GM19438 (cell line): ENCODE measurements at regions not wholly inside any gene's neighbourhood (a gene's known extent, or its start where the extent isn't known, plus 50 kb on each side); places are given as distances from the start of the nearest gene placed in this dataset.

Source experiments
- ATAC-seq: cut with Tn5 transposase; IDR thresholded peaks from one replicate; pipeline ENCODE4 v1.9.1; 2021; ENCODE audit warnings: low read depth; ENCODE audit not compliant: unreplicated experiment

DNA sequence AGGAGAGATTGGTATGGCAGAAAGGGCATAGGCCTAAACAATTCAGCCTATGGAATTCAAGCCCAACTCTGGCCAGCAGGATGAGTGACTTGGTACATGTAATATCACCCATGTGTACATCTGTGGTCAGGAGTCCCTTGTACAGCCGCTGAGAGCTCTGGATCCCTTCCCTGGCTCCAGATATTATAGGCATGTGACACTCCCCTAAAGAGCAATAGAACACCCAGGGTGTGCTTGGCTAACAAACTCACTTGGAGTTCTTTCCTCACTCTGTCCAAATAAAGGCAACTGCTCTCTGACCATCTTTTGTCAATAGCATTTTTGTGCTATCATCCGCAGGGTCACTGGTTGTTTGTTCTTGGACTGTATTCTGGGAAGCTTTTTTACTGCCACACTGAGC lies 197.4 kb upstream of the NCKAP5 start:
- no peak for ATAC-seq

DNA sequence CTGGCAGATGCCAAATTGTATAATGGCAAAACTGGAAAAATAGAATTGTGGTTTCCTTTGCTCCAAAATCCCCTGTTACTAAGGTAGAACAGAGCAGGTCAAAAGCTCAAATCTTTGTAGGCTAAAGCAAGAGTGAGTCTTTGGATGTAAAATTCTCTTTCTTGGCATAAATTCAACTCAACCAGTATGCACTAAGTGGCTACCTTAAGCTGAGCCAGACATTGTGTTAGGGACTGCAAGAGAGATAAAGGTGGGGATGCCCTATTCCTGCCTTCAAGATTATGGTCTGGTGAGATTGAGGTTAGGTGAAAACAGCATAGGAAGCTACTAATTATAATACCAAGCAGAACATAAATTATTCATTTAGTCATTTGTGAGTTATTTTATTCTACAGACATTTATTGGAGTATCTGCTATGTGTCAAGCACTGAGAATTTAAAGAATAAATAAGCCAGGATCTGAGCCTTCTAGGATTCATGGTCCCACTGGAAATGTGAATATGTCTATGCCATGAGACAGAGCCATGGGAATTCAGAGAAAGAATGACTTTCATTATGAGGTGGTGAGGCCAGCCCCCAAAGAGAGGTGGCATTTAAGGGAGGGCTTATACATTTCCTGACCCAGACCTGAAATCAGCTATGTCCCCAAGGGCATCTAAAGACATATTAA lies 198.0 kb upstream of the NCKAP5 start:
- ATAC-seq, result no peak

DNA sequence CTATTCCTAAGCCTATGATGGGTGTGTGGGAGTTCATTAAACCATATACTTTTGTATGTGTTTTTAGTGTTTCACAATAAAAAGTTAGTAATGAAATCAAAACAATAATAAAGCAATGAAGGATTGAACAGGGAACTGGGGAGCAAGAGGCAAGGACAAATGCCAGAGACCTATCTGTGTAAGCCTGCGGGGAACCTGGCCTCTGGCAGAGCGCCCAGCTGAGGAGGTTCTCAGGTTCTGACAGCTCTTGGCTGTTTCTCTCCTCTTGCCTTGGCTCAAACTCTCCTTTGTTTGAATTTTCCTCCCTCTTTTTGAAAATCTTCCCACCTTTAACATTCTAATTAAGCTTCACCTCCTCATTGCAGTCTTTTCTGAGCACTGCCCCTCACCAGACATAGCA lies 200.0 kb upstream of the NCKAP5 start:
- no peak for ATAC-seq

DNA sequence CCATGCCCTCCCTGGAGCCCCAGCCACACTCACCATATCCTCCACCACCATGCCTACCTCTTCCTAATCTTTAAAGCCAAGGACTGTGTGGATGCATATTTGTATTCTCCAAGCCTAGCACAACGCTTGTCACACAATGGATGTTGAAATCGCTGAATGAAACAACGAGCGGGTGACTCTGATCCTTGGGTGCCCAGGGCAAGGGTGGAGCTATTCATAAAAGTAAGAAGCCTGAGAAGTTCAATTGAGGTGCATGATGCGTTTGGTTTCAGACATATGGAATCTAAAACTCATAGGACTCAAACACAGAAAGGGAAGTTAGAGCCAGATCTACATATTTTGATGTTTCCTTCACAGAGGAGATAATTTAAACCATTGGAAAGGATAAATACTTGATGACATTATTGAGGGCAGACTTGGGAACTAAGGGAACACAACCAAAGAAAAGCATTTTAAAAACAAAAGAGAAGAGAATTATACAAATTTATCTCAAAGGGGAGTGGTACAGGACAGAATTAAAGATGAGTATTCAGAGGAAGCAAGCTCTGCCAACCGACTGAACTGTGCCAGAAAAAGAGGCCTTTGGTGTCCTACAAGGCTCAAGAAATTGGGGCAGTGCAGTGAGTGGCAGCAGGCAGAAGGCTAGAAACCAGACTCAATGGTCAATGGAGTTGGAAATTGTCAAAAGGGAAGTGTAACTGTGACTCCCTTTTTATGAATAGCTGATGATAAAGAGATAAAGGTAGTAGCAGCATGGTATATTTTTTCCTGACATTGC lies 200.6 kb upstream of the NCKAP5 start:
- ATAC-seq, result no peak

DNA sequence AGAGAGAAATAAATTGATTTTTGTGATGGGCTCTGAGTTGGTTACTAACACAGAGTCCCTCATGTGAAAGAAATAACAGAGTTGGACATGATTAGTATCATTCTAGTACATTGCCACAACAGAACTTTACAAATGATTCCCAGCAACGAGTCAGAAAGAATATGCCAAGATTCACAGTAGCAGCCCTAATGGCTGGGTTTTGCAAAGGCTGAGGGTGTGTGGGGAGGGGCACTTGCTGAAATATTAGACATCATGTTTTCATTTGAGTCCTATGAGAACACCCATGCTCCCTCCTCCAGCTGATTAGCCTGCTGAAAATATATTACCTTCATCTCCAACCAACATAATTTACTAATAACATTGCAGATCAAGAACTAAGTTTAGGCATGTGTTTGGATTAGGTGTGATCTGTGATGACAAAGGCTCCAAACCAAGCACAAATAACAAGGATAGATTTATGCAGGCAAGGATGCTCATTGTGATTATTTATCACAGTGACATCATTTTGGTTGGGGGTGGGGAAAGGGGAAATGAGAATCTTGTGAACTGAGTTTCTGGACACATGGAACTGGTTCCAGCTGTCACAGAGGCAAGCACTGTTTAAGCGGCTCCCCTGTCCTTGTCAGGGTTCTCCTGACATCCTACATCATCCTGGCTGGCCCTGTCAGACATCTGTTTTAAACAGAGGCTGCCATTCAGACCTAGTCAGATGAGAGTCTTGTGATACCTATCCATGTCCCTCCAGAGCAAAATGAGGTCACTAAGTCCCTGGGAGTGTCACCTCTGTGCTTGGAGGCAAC lies 205.8 kb upstream of the NCKAP5 start:
- ATAC-seq, result no peak

DNA sequence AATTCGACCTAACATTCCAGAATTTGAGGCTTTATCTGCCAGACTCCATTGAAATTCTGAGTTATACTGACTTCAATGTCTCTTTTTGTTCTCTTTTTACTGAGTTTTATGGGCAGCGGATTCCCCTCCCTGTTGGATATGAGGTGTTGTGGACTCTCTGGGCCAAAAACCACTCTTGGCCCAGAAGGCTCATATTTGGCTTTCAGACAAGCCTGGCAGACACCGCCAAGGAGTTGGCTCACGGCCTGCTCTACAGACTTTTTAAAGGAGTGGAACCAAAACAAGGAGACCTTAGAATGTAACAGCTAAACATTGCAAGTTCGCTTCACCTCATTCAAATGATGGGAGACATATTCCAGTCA lies 206.4 kb upstream of the NCKAP5 start:
- no peak for ATAC-seq

DNA sequence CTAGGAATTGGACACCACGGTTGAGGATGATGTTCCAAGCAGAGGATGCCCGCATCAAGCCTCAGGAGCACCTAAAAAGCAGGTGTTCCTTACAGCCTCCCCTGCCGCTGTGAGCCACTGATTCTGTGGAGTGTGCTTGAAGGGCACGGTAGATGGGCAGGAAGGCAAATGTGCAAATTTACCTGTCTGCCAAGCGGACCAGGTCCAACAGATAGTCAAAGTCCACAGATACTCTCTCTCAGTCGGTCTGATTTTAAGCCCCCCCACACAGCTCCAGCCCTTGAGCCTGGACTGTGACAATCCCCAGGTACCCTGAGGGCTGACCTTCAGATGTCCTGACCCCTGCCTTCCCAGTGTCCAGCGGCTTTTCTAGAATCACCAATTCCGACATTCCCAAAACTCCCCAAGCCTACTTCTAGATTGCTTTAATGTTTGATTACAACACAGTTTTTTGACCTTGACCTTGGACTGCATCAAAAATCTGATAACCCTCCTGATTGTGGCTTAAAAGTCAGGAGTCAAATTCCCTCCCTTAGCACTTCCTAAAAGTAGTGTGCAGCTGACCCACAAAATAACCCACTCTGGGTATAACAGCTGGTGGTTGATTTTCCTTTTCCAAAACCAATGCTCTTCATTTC lies 208.8 kb upstream of the NCKAP5 start:
- ATAC-seq, result no peak

DNA sequence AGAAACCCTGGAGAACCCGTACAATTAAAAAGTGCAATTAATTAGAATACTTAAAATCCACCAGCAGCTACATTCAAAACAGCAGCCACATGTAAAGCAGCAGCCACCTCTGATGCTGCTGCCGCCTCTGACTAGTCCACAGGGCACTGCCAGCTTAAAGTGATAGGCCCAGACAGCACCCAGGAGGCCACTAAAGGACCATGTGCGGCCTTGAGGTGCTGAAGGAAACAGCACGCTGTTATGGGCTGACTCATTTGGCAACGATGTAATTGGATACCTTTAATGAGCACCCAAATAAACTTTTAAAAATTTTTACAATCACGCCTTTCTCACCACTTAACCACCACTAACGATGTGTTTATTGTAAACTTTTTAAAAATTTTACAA lies 209.3 kb upstream of the NCKAP5 start:
- no peak for ATAC-seq

DNA sequence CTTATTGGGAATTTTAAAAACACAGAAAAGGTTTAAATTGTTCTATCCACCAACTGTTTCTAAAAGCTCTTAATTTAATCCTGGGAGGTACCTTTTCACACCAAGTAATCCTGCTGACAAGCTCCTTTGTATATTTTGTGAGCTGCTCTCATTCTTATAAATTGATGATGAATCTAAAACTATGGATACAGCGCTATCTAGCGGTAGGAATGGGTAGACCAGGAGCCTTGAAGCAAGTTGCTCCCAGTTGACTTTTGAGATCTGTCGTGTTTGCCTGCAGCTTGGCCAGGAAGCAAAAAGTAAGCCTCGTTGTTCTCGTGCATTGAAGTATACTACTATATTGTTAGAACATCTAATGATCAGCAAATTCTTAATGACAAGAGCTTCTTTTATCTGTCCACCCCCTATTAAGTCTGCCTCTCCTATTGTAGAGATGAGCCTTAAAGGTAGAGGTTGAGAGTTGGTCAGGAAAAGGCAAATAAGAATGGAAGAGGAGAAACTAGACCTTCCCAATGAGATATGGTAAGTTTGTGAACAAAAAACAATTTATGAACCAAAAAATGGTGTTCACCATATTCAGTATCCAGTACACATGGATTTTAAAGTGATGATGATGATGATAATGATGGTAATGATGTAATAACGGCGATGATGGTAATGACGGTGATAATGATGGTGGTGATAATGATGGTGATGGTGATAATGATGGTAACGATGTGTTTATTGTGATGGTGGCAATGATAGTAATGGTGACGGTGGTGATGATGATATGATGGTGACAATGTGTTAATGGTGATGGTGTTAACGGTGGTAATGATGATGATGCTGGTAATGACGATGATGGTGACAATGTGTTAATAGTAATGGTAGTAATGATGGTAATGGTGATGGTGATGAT lies 212.1 kb upstream of the NCKAP5 start:
- no peak for ATAC-seq

DNA sequence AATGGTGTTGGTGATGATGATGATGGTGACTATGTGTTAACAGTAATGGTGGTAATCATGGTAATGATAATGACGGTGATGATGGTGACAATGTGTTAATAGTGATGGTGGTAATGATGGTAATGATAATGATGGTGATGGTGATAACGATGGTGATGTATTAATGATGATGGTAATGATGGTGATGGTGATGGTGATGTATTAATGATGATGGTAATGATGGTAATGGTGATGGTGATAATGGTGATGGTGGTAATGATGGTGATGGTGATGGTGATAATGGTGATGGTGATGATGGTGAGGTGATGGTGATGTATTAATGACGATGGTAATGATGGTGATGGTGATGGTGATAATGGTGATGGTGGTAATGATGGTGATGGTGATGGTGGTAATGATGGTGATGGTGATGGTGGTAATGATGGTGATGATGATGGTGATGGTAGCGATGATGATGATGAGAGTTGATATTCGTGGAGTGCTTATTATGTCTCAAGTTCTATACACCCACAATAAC lies 212.8 kb upstream of the NCKAP5 start:
- no peak for ATAC-seq

DNA sequence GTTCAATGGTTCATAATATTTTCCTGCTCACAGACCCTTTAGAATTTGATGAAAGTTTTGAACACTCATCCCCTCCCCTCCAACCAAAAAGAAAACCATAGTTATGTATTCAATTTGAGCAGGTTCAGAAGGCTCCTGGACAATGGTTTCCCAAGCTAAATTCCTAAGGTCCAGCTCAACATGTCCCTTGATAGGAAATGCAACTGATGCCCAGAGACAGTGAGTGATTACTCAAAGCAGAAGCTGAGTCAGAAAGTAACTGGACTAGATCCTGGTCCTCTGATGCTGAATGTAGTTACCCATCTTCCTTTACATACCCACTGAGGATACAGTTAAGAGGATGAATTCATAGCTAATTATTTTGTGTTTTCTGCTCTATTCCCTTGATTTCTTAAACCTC lies 218.9 kb upstream of the NCKAP5 start:
- no peak for ATAC-seq

DNA sequence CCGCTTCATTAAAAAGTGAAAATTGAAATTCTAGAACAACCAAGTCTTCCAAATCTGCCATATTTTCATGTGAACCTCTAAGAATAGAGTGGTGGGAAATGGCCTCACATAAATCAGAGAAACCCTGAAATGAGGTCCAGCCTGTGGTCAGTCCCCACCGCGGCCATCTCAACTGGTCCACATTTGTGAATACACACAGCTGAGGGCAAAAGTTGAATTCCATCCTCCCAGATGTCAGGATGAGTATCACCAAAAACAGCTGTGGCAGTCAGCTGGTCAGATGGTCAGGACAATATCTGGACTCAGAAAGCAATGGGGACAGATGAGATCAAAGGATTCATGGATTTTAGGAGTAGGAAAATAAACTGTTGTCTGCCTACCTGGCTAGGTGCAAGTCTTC lies 219.4 kb upstream of the NCKAP5 start:
- no peak for ATAC-seq

DNA sequence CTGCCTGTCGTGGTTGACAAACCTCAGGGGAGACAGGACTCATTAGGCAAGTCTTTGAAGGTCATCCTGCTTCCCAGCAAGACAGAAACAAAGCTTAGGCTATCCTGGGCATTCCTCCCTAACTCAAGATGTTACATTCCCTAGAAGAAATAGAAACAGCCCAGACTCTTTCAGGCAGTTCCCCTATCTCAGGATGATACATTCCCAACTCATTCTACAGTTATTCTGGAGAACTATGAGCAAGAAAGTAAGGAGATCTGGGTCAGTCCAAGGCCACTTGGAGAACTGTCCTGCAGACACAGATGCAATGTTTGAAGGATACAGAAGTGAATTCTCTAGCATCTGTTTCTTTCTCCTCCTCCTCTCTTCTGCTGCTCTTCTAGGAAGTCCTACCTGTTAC lies 220.1 kb upstream of the NCKAP5 start:
- no peak for ATAC-seq

DNA sequence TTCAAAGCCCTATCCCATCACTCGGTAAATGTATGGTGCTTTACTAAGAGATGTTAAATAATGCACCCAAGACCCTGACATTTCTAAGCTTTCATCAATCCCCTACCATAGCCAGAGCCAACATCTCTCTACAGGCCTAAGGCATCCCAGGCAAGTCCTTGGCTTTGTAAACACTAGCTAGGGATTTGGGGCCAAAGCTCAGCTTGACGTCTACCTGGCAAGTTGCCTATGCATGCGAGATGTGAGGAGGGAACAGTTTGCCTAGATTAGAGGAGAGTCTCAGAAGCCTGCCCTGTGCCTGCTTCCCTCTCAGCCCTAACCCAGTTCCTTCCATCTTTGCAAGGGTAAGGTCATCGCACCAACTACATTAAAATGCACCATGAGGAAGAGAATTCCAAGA lies 221.5 kb upstream of the NCKAP5 start:
- no peak for ATAC-seq

DNA sequence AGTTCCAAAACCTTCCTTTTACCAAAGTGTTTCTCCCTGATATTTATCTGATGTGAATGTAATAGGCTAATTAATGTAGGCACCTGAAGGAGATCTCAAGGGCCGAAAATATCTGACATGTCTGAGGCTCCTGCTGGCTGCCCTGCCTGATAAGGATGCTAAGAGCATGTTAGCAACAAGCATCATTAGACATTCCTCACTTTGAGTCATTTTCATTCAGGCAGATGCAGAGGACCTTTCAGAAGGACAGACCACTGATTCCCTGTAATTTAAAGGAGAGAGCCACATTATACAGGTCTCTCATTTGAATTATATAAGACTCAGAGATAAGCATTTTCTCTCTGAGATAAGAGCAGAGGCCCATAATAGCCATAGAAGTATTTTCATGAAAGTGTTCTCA lies 222.4 kb upstream of the NCKAP5 start:
- no peak for ATAC-seq

DNA sequence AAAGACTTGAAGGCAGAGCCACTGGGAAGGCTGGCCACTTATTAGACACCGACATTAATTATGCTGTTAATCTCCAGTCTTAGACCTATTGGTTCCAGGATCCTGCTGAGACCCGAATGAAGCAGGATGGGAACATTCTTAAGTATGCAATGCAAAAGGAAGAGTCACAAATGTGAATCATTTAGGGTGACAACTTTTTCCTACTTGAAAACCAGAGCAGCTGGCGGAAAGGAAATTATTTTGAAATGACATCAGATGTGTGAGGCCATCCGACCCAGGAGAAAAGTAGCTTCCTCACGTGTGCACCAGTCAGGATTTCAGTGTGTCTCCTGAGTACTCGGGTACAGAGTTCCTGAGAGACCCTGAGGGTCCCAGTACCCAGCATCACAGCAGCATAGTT lies 222.9 kb upstream of the NCKAP5 start:
- ATAC-seq, result no peak

DNA sequence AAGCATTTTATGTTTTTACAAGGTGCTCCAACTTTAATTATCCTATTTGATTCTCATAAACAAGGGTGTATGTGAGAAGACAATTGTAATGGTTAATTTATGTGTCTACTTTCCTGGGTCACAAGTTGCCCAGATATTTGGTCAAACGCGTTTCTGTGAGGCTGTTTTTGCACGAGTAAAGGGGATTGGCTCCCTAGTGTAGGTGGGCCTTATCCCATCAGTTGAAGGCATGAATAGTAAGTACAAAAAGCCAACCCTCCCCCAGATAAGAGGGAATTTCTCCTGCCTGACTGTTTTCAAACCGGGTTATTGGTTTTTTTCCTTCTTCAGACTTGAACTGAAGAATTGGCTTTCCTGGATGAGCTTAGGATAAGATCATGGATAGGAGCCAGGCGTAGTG lies 224.0 kb upstream of the NCKAP5 start:
- ATAC-seq, result no peak

DNA sequence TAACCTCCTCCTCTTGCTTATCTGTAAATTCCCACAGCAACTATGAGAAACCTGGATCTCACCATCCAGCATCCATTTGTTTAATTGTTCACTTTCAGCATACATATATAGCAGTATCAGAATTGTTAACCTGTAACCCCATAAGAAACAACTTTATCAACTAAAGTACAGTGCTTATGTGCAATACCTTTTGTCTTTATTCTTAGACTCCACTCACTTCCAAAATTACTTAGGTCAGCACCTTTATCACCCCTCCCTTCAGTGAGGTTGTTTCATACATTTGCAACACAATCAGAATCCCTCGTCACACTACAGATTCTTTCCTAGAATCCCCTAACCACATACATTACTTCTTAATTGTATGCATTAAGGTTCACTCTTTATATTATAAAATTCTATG lies 225.9 kb upstream of the NCKAP5 start:
- no peak for ATAC-seq

DNA sequence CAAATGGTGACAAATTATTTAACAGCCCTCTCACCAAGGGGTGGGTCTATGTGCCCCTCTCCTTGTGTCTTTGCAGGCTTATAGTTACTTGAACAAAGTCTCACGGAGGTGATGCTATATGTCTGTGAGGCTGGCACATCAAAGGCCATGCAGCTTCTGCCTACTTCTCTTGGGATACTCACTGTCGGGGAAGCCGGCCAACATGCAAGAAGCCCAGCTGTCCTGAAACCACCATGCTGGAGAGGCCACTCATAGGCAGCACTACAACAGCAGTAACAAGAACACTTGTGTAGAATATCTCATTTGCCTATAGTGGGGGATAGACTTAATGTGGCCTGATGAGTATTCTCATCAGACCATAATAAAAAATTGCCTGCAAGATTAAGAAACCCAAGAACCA lies 233.7 kb upstream of the NCKAP5 start:
- ATAC-seq, result no peak

DNA sequence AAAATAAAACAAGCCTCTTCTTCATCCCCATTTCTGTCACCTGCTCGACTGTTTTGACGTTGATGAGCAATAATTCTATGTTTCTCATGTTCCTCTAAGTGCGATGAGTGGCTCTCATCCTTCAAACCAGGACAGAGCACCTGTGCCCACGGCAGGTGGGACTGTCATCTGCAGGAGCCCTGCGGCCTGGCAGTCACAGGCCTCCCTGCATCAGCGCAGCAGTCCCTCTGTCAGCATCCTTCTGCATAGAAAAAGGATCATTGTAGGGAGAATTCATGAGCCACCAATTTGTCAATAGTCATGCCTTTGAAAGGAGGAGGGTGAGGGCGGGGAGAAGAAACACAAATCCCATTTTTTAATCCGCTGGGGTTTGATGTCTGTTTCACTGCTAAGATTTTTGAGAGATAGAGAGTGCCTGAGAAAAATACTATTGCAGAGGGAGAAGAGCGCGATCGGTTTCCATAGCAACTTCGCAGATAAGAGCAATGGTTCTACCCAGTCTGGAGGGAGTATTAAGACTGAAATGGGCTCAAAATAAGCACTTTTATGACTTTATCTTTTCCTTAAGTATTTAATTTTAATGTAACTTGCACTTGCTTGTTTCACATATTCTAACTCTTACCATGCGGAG lies 234.3 kb upstream of the NCKAP5 start:
- no peak for ATAC-seq
